GM06990 (cell line): ENCODE measurements at regions not wholly inside any gene's neighbourhood (a gene's known extent, or its start where the extent isn't known, plus 50 kb on each side); places are given as distances from the start of the nearest gene placed in this dataset.

Source experiments
- DNase-seq: peaks from one replicate; pipeline ENCODE4 v3.0.0-alpha.2; 2011; ENCODE audit not compliant: insufficient read length; ENCODE audit errors: extremely low read depth
- H3K27me3 ChIP-seq: replicated peaks from 2 replicates; pipeline ENCODE4 v1.6.0; 2011; ENCODE audit warnings: low read length; ENCODE audit not compliant: control insufficient read depth, insufficient read depth
- H3K36me3 ChIP-seq: 2 replicates; pipeline ENCODE4 v1.5.1; 2011; ENCODE audit warnings: low read length; ENCODE audit not compliant: control insufficient read depth, insufficient read depth
- H3K4me3 ChIP-seq: replicated peaks from 2 replicates; pipeline ENCODE4 v1.5.1; 2011; ENCODE audit warnings: low read depth, mild to moderate bottlenecking, control low read depth, low read length
- CTCF ChIP-seq: IDR thresholded peaks from 2 replicates; pipeline ENCODE4 v1.5.1; 2011; ENCODE audit warnings: low read length, control low read depth, mild to moderate bottlenecking, inconsistent platforms; ENCODE audit not compliant: insufficient read depth, poor library complexity, severe bottlenecking

DNA sequence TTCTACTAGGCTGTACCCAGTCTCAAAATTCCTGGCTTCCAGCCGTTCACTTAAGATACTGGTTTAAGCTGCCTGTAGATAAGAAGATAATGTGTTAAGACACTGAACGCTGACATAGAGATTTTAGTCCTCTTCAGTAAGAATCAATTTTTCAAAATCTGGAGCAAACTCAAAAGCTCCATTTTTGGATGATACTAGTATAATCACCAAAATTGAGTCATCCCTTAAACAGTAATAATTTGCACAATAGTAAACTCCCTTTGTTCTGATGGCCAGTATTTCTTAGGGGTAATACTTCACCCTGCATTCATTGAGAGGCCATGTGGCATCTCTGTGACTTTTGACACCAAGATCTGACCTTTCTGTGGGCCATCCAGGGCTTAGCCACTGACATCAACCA is 299.8 kb upstream of the USP25 start:
- H3K4me3 ChIP-seq: no peak overlapping the region
- no peak for DNase-seq
- no peaks in the 10 kb centered on the region for H3K27me3 ChIP-seq
- TF ChIP-seq CTCF: no peak
- no peaks in the 10 kb centered on the region for H3K36me3 ChIP-seq

- Histone ChIP-seq H3K27me3 (no peaks in the 10 kb centered on the region), H3K36me3 (no peaks in the 10 kb centered on the region), H3K4me3 (no peak overlapping the region)
- DNase-seq: no peak
- no peak for TF ChIP-seq CTCF
These were observed 299.2 kb upstream of the USP25 start for GRCh38 chr21:15430577-15430976.

GRCh38 chr21:15431053-15431452 is 298.7 kb upstream of the USP25 start:
- Histone ChIP-seq H3K4me3 (no peak overlapping the region), H3K27me3 (no peaks in the 10 kb centered on the region), H3K36me3 (no peaks in the 10 kb centered on the region)
- TF ChIP-seq CTCF: no peak
- no peak for DNase-seq

- no peak for DNase-seq
- H3K27me3 ChIP-seq: no peaks in the 10 kb centered on the region
- H3K36me3 ChIP-seq: no peaks in the 10 kb centered on the region
- TF ChIP-seq CTCF: no peak
- no peak overlapping the region for H3K4me3 ChIP-seq
These were observed 296.7 kb upstream of the USP25 start for GRCh38 chr21:15433091-15433490.

GRCh38 chr21:15434163-15434905 is 295.4 kb upstream of the USP25 start:
- H3K4me3 ChIP-seq: no peak overlapping the region

More at GRCh38 chr21:15434163-15434905, 295.4 kb upstream of the USP25 start:
- no peak for TF ChIP-seq CTCF
- DNase-seq: no peak
- H3K36me3 ChIP-seq: no peaks in the 10 kb centered on the region
- H3K27me3 ChIP-seq: no peaks in the 10 kb centered on the region
